ENCODE measurements at regions not wholly inside any gene's neighbourhood (a gene's known extent, or its start where the extent isn't known, plus 50 kb on each side); places are given as distances from the start of the nearest gene placed in this dataset.

- TF ChIP-seq, protein P1, sequence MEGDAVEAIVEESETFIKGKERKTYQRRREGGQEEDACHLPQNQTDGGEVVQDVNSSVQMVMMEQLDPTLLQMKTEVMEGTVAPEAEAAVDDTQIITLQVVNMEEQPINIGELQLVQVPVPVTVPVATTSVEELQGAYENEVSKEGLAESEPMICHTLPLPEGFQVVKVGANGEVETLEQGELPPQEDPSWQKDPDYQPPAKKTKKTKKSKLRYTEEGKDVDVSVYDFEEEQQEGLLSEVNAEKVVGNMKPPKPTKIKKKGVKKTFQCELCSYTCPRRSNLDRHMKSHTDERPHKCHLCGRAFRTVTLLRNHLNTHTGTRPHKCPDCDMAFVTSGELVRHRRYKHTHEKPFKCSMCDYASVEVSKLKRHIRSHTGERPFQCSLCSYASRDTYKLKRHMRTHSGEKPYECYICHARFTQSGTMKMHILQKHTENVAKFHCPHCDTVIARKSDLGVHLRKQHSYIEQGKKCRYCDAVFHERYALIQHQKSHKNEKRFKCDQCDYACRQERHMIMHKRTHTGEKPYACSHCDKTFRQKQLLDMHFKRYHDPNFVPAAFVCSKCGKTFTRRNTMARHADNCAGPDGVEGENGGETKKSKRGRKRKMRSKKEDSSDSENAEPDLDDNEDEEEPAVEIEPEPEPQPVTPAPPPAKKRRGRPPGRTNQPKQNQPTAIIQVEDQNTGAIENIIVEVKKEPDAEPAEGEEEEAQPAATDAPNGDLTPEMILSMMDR (IDR thresholded peaks at IDR 0.05; ENCODE audit: extremely low read depth, missing control alignments) = no peak
- DNase-seq (ENCODE audit: low spot score) = no peak
These were observed 58.3 kb upstream of the CFAP20DC start for GRCh38 chr3:59107856-59108815.

DNA sequence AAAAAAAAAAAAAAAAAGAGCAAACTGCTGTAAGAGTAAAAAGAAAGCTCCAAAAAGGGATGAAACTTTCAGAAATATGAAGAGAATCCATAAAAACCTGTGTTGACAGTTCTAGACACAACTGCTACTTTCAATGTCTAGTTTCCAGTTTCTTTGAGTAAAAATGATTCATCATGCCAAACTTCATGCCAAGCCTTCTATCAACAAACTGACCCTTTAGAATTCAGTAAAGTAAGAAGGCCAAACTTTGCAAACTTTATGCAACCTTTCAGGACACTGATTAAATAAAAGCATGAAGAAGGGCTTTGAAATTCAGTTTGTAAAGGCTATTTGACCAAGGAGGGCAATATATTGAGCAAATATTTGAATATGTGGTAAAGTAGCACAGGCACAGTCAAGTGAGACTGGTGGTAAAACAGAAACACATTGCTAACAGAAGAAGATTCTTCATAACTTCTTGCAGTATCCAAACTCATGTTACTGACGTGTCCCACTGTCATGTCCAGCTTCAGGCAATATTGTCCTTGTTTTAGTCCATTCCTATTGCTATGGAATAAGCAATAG is 56.3 kb upstream of the CFAP20DC start:
- no peak for DNase-seq (ENCODE audit: low spot score)
- TF ChIP-seq, protein P1 (IDR thresholded peaks at IDR 0.05; ENCODE audit: extremely low read depth, missing control alignments) = no peak

DNA sequence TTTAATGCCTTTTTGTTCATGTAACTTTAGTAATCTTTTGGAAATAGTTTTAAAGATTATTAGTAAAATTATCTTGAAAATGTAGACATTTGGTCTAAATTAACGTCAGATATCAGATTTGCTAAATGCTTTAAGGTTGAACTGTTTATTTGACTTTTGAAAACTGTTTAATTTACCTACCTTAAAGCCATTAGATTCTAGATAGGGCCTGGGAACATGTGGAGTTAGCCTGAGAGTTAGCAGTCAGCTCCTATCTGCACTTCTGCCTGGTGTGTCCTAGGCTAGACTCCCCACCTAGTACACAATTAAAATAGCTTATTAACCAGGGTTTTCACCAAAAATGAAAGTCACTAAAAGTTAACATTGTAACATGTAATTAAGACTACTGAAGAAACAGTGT is 53.7 kb upstream of the CFAP20DC start:
- no peak for DNase-seq (ENCODE audit: low spot score)
- TF ChIP-seq, protein P1 (IDR thresholded peaks at IDR 0.05; ENCODE audit: extremely low read depth, missing control alignments) = no peak

DNA sequence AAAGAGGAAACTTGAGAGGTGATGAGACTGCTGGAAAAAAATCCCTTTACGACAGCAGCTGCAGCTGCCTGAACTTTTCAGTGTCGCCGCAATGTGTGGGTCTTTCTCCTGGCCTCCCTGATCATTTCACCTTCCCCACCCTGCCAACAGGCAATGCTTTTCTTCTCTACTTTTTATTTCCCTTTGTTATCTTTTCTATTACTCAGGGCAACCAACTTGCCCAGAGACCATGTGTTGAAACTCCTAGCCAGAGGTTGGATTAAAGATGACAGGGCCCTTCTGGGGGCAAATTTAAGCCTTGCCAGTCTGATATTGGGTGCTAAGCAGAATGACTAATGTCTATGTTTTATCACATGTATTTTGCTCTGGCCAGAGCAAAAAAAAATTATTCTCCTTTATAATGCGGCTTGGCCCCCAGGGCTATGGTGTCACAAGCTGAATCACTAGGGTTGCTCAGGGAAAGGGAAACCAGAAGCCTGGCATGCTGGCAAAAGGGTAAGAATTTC is 51.5 kb upstream of the CFAP20DC start:
- TF ChIP-seq, protein P1 (IDR thresholded peaks at IDR 0.05; ENCODE audit: extremely low read depth, missing control alignments) = no peak
- no peak for DNase-seq (ENCODE audit: low spot score)

Measured in GM20000 (cell line).